Daoy (cell line): ENCODE measurements at regions not wholly inside any gene's neighbourhood (a gene's known extent, or its start where the extent isn't known, plus 50 kb on each side); places are given as distances from the start of the nearest gene placed in this dataset.
A peak's percentile ranks its signal among the peaks of the same experiment; 100 is the strongest.

Experiments
- DNase-seq: peaks from one replicate; pipeline ENCODE4 v3.0.0-alpha.2; 2015; ENCODE audit warnings: low read depth

GRCh38 chr12:24081606-24082005 lies 132.1 kb upstream of the SOX5 start:
- DNase-seq: no peak

GRCh38 chr12:24081092-24081529 lies 131.6 kb upstream of the SOX5 start:
- DNase-seq: no peak

GRCh38 chr12:24080465-24080864 lies 131.0 kb upstream of the SOX5 start:
- no peak for DNase-seq

- DNase-seq: no peak
Observed at GRCh38 chr12:24079083-24079482, 129.6 kb upstream of the SOX5 start.

- DNase-seq: peak; percentile 62
Observed at GRCh38 chr12:24078318-24078765, 128.9 kb upstream of the SOX5 start.

GRCh38 chr12:24077161-24077560 lies 127.7 kb upstream of the SOX5 start:
- DNase-seq: no peak

GRCh38 chr12:24075650-24076049 lies 126.2 kb upstream of the SOX5 start:
- DNase-seq: no peak

- no peak for DNase-seq
Observed at GRCh38 chr12:24073170-24073810, 123.8 kb upstream of the SOX5 start.

- DNase-seq: no peak
Observed at GRCh38 chr12:24072302-24072701, 122.8 kb upstream of the SOX5 start.

- no peak for DNase-seq
Observed at GRCh38 chr12:24071842-24072241, 122.4 kb upstream of the SOX5 start.

GRCh38 chr12:24069532-24070395 lies 120.3 kb upstream of the SOX5 start:
- peak; percentile 33 for DNase-seq

- peak; percentile 83 for DNase-seq
Observed at GRCh38 chr12:24066865-24067264, 117.4 kb upstream of the SOX5 start.

- DNase-seq: no peak
Observed at GRCh38 chr12:24066097-24066496, 116.6 kb upstream of the SOX5 start.

- DNase-seq: no peak
Observed at GRCh38 chr12:24062642-24063245, 113.3 kb upstream of the SOX5 start.

GRCh38 chr12:24060089-24060488 lies 110.6 kb upstream of the SOX5 start:
- no peak for DNase-seq

GRCh38 chr12:24057920-24058476 lies 108.5 kb upstream of the SOX5 start:
- DNase-seq: no peak

GRCh38 chr12:24055747-24056146 lies 106.3 kb upstream of the SOX5 start:
- no peak for DNase-seq

- no peak for DNase-seq
Observed at GRCh38 chr12:24054416-24054815, 104.9 kb upstream of the SOX5 start.

- DNase-seq: no peak
Observed at GRCh38 chr12:24049728-24050127, 100.3 kb upstream of the SOX5 start.

GRCh38 chr12:24049101-24049500 lies 99.6 kb upstream of the SOX5 start:
- DNase-seq: no peak

- no peak for DNase-seq
Observed at GRCh38 chr12:24048446-24048845, 99.0 kb upstream of the SOX5 start.

- DNase-seq: no peak
Observed at GRCh38 chr12:24047326-24047725, 97.9 kb upstream of the SOX5 start.
